ENCODE measurements at regions not wholly inside any gene's neighbourhood (a gene's known extent, or its start where the extent isn't known, plus 50 kb on each side); places are given as distances from the start of the nearest gene placed in this dataset.
"Not testable (repeated sequence)": the region's sequence is repeated elsewhere in the genome, so short reads cannot be mapped to it uniquely, and the experiment has no call there.

GRCh38 chr5:90338712-90339372 is 70.7 kb downstream of the CETN3 start:
- DNase-seq: no peak

- no peak for DNase-seq
These were observed 72.0 kb downstream of the CETN3 start for GRCh38 chr5:90337449-90338052.

- DNase-seq: no peak
These were observed 72.8 kb downstream of the CETN3 start for GRCh38 chr5:90336752-90337151.

GRCh38 chr5:90334741-90335140 is 74.8 kb downstream of the CETN3 start:
- DNase-seq: no peak

- no peak for DNase-seq
These were observed 79.6 kb downstream of the CETN3 start for GRCh38 chr5:90329911-90330310.

DNA sequence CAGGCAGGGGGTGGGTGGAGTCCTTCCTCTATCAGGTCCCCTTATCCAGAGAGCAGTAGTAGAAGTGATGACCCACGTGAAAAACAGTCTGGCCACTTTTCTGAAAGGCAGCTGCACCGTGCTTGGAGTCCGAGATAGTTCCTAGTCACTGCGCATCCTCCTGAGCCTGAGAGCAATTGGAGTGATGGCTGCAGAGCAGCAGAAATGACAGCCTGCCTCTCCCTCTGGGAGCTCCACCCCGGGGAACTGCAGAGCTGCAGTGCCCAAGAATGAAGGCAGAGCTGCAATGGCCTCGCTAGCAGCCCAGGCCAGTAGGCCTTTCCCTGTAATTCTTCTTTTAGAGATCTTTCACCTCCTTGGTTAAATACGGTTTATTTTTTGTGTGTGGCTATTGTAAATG is 82.6 kb downstream of the CETN3 start:
- DNase-seq: no peak

DNA sequence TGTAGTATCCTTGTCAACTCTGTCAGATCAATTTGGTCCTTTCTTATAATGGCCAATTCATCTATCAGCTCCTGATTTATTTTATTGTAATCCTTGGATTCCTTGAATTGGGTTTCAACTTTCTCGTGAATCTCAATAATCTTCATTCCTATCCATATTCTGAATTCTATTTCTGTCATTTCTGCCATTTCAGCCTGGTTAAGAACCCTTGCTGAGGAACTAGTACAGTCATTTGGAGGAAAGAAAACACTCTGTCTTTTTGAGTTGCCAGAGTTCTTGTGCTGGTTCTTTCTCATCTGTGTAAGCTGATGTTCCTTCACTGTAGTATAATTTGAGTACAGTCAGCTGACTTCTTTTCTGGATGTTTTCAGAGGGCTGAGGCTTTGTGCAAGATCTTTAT is 84.5 kb downstream of the CETN3 start:
- no peak for DNase-seq

- DNase-seq: not testable (repeated sequence)
These were observed 89.2 kb downstream of the CETN3 start for GRCh38 chr5:90320348-90320747.

DNA sequence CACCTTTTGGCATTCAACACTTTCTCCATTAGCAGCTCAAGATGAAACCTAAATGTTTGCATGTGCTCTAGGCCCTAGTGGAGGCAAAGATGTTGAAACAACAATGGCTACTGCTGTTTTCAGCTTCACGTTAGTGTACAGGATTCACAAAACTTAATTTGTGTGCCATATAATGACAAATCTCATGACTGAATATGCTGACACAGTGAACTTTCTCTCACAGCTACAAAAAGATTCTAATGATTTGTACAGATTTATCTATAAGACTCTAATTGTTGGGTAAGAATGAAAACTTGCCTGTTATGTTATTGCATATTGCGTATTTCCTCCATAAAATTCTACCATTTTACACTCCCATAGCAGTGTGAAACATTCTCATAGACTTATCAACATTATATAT is 97.5 kb downstream of the CETN3 start:
- DNase-seq: no peak

DNA sequence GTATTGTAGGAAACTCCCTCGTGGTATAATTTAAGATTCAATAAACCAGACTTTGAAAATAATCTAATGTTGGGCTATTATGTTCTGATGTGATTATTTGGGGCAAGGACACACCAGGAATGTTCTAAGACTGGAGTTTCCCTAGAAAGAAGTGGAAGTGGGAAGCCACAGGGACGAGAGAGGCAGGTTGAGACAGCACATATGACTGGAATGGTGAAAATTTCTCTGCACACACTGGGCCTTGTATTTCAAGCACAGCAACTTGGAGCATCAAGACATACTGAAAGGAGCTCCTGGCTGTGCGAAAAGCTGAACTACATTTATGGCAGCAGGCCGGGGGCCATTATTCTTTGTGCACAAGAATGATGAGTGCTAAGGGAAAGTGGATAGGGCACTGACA is 98.2 kb downstream of the CETN3 start:
- no peak for DNase-seq

- no peak for DNase-seq
These were observed 100.6 kb downstream of the CETN3 start for GRCh38 chr5:90308787-90309585.

DNA sequence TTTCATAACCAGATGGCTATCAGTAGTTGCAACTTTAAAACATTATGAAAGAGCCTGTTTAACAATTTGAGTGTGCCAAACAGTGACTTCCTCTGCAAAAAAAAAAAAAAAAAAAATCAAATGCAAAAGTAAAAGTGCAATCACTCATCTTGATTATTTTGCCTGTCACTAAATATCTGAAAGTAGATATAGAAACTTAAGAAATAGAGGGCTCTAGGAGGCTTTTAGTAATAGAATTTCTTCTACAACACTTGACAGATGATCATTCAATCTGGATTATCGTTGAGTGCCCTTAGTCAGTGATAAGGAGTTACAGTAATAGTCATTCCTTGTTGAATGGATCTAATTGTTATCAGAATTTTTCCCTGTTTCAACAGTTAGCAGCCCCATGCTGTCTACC is 101.8 kb downstream of the CETN3 start:
- DNase-seq: no peak

DNA sequence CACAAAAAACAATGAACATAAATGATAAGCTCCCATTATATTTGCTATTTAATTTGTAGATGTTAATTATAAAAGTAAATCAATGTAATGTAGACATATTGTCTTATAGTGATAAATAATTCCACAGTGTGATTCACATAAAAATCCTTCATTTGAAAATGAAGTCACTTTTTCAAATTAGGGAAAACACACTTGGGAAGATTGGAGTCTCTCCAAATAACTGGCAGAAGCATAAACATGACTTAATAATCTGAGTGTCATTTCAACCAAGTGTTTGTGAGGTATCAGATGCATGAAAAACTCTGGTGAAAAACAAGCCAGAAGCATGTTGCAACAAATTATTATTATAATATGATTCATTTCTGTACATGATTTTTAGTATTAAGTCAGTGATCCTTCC is 102.2 kb downstream of the CETN3 start:
- no peak for DNase-seq

- DNase-seq: no peak
These were observed 102.9 kb downstream of the CETN3 start for GRCh38 chr5:90306613-90307012.

GRCh38 chr5:90305041-90305720 is 104.4 kb downstream of the CETN3 start:
- no peak for DNase-seq

GRCh38 chr5:90301248-90301647 is 108.3 kb downstream of the CETN3 start:
- no peak for DNase-seq

DNA sequence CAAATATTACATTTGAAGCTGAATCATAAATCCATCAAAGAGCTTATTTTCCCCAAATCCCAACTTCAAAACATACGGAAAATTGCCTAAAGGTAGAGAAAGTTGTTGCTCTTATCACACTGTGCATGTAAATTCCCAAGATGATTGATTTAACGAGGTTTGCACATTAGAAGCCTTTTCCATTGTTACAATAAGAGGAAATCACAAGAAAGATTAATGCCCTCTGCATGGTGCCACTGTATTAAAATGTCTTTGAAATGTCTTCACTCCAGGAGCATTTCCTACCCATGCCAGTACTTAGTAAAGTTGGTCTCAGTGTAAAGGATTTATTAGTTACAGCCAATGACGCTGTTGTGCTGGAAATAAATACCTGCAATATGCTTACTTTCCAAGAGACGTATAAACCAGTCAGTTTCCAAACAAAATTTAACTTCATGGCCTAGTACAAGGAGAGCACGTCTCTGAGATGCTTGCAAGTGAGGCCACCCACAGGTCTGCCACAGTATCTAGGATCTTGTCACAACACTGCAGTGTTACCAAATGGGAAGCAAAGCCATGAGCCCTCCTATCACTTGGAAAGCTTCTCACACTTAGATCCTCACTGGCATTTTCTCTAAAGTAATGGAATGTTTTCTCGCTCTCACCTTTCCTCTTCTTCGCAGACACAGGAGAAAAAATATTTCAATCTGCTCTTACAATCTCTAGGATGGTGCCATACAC is 112.4 kb downstream of the CETN3 start:
- DNase-seq: no peak

- no peak for DNase-seq
These were observed 115.0 kb downstream of the CETN3 start for GRCh38 chr5:90294604-90295003.

- no peak for DNase-seq
These were observed 115.6 kb downstream of the CETN3 start for GRCh38 chr5:90293931-90294330.

DNA sequence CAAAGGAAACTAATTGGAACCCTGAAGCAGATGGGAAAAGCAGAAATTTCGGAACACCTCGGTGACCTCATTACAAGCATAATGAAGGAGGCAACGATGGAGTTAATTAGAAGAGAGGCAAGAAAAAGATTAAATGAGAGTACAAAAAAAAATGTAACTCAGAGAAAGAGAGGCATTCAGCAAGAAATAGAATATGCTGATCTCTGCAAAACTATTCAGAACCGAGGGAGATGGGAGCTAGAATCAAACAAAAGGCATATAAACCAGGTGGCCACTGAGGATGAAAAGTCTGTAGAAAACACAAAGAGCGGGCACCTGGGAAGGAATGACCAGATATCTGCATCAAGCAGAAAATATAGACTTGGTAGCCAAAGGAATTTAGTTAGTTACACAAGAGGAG is 118.9 kb downstream of the CETN3 start:
- DNase-seq: no peak

DNA sequence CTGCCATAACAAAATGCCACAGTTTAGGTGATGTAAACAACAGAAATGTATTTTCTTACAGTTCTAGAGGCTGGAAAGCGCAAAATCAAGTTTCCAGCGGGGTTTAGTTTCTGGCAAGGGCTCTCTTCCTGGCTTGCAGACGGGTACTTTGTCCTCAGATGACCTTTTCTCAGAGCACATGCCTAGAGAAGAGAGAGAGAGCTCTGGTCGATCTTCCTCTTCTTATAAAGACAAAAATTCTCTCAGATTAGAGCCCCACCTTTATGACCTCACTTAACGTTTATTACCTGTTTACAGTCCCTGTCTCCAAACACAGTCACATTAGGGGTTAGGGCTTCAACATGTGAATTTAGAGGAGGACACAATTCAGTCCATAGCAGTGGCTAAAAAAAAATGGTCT is 119.7 kb downstream of the CETN3 start:
- no peak for DNase-seq

GRCh38 chr5:90287036-90287435 is 122.5 kb downstream of the CETN3 start:
- no peak for DNase-seq

DNA sequence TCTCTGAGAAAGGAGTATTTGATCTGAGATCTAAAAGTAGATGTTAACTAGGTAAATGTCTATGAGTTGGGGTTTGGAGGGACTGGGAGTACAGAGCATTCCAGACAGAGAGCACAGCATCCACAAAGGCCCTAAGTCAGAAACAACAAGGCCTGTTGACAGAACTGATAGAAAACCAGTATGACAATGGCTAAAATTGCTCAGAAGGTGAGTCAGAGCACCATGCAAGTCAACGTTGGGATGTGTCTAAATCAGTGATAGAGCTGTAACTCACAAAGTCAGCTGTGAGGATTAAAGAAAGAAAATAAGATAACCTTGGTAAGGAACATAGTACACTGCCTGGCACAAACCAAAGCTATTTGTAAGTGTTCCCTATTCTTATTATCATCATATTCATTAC is 124.0 kb downstream of the CETN3 start:
- no peak for DNase-seq

All from activated CD4-positive, CD25-positive, alpha-beta regulatory T cell treated with anti-CD3 and anti-CD28 coated beads, Interleukin-2, amount 50 U/mL, for 72 hours (primary cell).